Fibroblast of villous mesenchyme (primary cell): ENCODE measurements at regions not wholly inside any gene's neighbourhood (a gene's known extent, or its start where the extent isn't known, plus 50 kb on each side); places are given as distances from the start of the nearest gene placed in this dataset.
A peak's percentile ranks its signal among the peaks of the same experiment; 100 is the strongest.
"Not testable (repeated sequence)": the region's sequence is repeated elsewhere in the genome, so short reads cannot be mapped to it uniquely, and the experiment has no call there.

Source experiments
- DNase-seq: peaks from one replicate; pipeline ENCODE4 v3.0.0-alpha.2; 2010; ENCODE audit warnings: low read depth
- H3K4me3 ChIP-seq: 2 replicates; pipeline ENCODE4 v1.5.1; 2011; ENCODE audit warnings: low read depth, mild to moderate bottlenecking, low read length
- TF ChIP-seq, protein P1 (sequence below): IDR thresholded peaks from 2 replicates; pipeline ENCODE4 v1.5.1; 2012; ENCODE audit warnings: low read depth, mild to moderate bottlenecking, low read length; ENCODE audit not compliant: insufficient read depth

DNA sequence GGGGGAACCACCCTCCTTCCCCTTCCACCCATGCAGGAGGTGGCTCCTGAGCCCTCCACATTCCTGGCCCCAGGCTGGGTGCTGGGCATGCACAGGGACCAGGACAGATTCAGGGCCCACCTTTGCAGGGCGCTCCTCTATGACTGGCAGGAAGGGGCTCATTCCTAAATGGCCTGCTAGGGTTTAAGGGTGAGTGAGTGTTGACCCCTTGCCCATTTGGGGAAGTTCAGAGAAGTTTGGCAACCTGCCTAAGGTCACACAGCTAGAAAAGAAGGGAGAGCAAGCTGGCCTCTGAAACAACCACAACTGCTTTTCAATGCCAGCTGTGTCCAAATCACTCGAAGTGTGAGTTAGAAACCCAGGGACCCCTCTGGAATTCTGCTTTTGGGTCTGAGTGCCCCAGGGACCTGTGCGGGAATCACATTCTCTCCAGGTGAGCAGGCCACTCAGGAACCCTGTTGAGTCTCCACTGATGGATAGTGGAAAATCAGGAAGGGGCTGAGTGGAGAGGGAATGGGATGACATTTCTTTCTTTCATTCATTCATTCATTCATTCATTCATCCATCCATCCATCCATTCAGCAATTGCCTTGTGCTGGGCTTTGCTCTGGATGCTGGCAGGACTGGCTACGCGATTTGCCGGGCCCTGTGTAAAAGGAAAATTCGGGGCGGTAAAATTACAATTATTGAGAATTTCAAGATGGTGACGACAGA is 191.9 kb downstream of the C9orf50 start:
- DNase-seq: no peak
- no peak overlapping the region for H3K4me3 ChIP-seq
- TF ChIP-seq, protein P1, sequence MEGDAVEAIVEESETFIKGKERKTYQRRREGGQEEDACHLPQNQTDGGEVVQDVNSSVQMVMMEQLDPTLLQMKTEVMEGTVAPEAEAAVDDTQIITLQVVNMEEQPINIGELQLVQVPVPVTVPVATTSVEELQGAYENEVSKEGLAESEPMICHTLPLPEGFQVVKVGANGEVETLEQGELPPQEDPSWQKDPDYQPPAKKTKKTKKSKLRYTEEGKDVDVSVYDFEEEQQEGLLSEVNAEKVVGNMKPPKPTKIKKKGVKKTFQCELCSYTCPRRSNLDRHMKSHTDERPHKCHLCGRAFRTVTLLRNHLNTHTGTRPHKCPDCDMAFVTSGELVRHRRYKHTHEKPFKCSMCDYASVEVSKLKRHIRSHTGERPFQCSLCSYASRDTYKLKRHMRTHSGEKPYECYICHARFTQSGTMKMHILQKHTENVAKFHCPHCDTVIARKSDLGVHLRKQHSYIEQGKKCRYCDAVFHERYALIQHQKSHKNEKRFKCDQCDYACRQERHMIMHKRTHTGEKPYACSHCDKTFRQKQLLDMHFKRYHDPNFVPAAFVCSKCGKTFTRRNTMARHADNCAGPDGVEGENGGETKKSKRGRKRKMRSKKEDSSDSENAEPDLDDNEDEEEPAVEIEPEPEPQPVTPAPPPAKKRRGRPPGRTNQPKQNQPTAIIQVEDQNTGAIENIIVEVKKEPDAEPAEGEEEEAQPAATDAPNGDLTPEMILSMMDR: no peak

DNA sequence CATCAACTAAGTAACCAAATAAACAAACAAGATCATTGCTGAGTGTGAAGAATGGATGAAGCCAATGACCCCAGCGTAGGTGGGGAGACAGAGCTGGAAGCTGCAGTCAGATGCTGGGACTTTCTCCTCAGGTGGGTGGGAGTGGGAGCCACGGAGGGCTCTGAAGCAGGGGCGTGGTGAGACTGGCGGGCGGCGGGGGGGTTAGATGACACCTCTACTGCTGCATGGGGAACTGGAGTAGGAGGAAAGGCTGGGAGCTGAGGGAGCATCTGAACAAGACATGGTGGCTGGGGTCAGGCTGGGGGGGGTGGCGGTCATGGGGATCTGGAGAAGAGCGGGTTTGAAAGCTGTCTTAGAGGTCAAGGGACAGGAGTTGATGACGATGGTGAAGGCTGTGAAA is 193.8 kb downstream of the C9orf50 start:
- no peak for DNase-seq
- TF ChIP-seq, protein P1: no peak
- H3K4me3 ChIP-seq: no peak overlapping the region

DNA sequence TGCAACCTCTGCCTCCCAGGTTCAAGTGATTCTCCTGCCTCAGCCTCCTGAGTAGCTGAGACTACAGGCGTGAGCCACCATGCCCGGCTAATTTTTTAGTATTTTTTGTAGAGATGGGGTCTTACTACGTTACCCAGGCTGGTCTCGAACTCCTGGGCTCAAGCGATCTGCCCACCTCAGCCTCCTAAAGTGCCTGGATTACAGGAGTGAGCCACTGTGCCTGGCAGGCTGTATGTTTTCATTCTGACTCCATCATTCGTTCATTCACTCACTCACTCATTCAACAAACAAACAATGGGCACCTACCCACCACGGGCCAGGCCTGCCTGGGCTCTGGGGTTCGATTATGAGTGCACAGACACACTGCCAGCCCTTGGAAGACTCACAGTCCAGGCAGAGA is 197.1 kb downstream of the C9orf50 start:
- DNase-seq, H3K4me3 ChIP-seq: not testable (repeated sequence)

DNA sequence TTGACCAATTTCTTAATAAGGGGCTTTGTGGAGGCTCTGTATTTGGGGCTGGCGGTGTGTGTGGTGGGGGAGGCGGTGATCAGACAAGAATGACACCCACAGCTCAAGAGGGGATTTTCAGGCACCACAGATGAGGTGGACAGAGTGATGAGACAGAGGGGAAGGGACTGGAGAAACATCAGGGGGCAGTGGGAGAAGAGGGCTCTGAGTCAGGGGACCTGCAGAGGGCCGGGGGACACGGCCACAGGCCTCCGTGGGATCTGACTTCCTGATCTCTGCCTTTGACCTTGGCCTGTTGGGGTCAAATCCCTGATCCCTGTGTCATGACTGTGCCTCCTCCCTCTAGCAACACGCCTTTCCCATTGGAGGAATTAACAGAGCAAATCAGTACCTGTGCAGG is 197.7 kb downstream of the C9orf50 start:
- H3K4me3 ChIP-seq: no peak overlapping the region
- no peak for DNase-seq
- TF ChIP-seq, protein P1: no peak

DNA sequence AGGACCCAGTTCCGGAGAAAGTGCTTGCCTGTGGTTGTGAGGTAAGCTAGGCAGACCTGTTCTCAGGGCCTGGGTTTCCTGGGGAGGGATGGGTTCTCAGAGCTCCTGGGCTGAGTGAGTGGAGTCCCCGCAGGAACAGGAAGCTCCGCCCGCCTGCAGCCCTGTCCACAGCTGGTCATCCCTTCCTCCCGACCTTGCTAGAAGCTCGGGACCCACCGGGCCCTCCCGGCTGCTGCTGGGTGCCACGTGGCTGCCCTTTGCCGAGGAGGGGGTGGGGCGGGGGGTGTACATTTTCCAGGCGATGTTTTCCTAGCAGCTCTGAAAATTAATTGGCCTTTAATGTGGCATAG is 198.1 kb downstream of the C9orf50 start:
- H3K4me3 ChIP-seq: no peak overlapping the region
- TF ChIP-seq, protein P1: no peak
- DNase-seq: peak; percentile 40

DNA sequence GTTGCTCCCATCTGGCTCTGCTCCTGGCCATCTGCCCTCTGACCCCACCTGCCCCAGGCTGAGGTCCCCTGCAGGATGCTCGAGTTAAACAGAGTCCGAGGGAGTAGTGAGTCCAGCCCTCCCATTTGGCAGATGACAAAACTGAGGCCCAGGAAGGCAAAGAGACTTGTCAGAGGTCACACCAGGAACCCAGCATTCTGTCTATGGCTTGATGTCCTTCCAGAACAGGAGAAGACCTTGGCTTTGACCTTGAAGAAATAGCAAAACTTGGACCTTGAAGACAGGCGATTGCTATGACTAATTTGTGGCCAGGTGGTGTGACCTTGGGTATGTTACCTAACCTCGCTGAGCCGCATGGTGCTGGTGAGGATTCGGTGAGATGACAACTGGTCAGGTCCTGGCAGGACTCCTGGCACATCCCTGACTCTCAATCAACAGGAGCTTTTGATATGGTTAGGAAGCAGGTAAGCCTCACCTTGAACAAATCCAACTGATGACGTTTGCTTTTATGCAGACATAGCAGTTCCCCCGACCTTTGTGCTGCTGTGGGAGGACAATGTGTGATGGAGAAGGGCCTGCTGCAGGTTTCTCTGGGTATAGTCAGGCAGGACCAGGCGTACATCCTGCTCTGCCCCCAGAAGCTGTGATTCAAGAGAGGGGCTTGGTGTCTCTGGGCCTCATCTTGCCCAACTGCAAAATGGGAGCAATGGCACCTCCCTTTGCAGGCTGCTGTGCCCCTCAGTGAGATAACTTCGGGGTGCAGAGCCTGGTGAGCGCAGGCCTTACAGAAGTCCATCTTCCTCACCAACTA is 198.7 kb downstream of the C9orf50 start:
- no peak overlapping the region for H3K4me3 ChIP-seq
- TF ChIP-seq, protein P1: no peak
- no peak for DNase-seq

DNA sequence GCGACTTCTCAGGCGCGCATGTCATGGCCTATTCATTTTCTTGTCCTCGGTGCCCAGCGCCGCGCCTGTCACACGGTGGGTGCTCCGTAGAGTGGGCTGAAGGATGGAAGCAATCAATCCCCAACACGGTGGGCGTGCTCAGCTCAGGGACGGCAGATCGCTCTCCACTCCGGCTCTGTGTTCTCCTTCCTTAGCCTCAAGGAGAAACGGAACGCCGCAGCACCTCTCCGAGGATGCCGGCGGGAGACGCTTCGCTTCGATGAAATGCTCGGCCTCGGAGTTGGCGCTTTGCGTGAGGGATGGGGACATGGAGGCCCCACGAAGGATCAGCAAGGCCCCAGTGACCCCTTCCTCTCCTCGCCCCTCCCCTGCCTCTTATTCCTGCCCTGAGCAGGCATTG is 199.5 kb downstream of the C9orf50 start:
- TF ChIP-seq, protein P1: no peak
- H3K4me3 ChIP-seq: no peak overlapping the region
- no peak for DNase-seq
